GM10266 (cell line): ENCODE measurements at regions not wholly inside any gene's neighbourhood (a gene's known extent, or its start where the extent isn't known, plus 50 kb on each side); places are given as distances from the start of the nearest gene placed in this dataset.
"Not testable (repeated sequence)": the region's sequence is repeated elsewhere in the genome, so short reads cannot be mapped to it uniquely, and the experiment has no call there.

Source experiments
- DNase-seq: peaks from one replicate; pipeline ENCODE4 v3.0.0; 2012; ENCODE audit errors: extremely low spot score
- CTCF ChIP-seq: IDR thresholded peaks from 2 replicates; pipeline ENCODE4 v1.5.1; 2012; ENCODE audit warnings: mild to moderate bottlenecking, low read depth; ENCODE audit not compliant: control insufficient read depth, insufficient read depth; ENCODE audit errors: missing control alignments

- no peak for TF ChIP-seq CTCF
- no peak for DNase-seq
These were observed 405.4 kb downstream of the MDFIC start for GRCh38 chr7:115327326-115327725.

- no peak for TF ChIP-seq CTCF
- DNase-seq, result no peak
These were observed 397.6 kb downstream of the MDFIC start for GRCh38 chr7:115319541-115319940.

- DNase-seq, result not testable (repeated sequence)
These were observed 388.4 kb downstream of the MDFIC start for GRCh38 chr7:115310316-115310715.

GRCh38 chr7:115306586-115306985 lies 384.7 kb downstream of the MDFIC start:
- no peak for TF ChIP-seq CTCF
- DNase-seq, result no peak

- no peak for DNase-seq
- TF ChIP-seq CTCF, result no peak
These were observed 378.5 kb downstream of the MDFIC start for GRCh38 chr7:115300231-115300870.

- no peak for DNase-seq
- no peak for TF ChIP-seq CTCF
These were observed 377.6 kb downstream of the MDFIC start for GRCh38 chr7:115299397-115300037.

GRCh38 chr7:115297656-115298055 lies 375.8 kb downstream of the MDFIC start:
- DNase-seq, result no peak

More at GRCh38 chr7:115297656-115298055, 375.8 kb downstream of the MDFIC start:
- TF ChIP-seq CTCF, result no peak
